ENCODE measurements at regions not wholly inside any gene's neighbourhood (a gene's known extent, or its start where the extent isn't known, plus 50 kb on each side); places are given as distances from the start of the nearest gene placed in this dataset.

- DNase-seq (no peak), ATAC-seq (replicated peaks) (no peak)
- Mint-ChIP-seq H3K36me3 (ENCODE audit: insufficient read depth) (no peaks in the 10 kb centered on the region), H3K27me3 (no peaks in the 10 kb centered on the region), H3K27ac (no peak overlapping the region), H3K4me3 (no peak overlapping the region), H3K9me3 (no peaks in the 10 kb centered on the region), H3K4me1 (ENCODE audit: low read depth in 2 of 2) (no peaks in the 10 kb centered on the region)
These were observed 271.8 kb upstream of the FANCL start for GRCh38 chr2:58512878-58513277.

DNA sequence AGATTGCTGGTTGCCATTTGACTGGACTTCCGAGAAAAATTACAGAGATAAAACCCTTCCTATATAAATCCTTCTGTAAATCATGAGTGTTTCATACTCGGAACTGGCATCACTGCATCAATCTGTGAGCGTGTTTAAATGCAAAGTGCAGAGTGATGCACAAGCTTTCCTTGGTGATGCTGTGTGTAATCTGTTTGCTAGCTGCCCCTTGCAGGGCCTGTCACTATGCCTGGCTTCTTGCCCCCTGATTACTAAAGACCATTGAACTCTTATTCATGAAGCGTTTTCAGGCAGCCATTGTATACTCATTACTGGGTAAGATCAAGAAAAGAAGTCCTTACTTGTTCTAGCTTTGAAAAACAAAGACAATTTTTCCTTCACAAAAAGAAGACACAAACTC is 266.9 kb upstream of the FANCL start:
- Mint-ChIP-seq H3K36me3 (ENCODE audit: insufficient read depth) (no peaks in the 10 kb centered on the region), H3K27me3 (no peaks in the 10 kb centered on the region), H3K4me1 (ENCODE audit: low read depth in 2 of 2) (no peaks in the 10 kb centered on the region), H3K4me3 (no peak overlapping the region), H3K27ac (no peak overlapping the region), H3K9me3 (no peaks in the 10 kb centered on the region)
- ATAC-seq (replicated peaks) (no peak), DNase-seq (no peak)

- no peaks in the 10 kb centered on the region for H3K36me3 Mint-ChIP-seq (ENCODE audit: insufficient read depth)
- no peak overlapping the region for H3K27ac Mint-ChIP-seq
- DNase-seq (no peak), ATAC-seq (replicated peaks) (no peak)
- no peak overlapping the region for H3K4me3 Mint-ChIP-seq
- H3K27me3 Mint-ChIP-seq, result no peaks in the 10 kb centered on the region
- no peaks in the 10 kb centered on the region for H3K9me3 Mint-ChIP-seq
- no peaks in the 10 kb centered on the region for H3K4me1 Mint-ChIP-seq (ENCODE audit: low read depth in 2 of 2)
These were observed 262.8 kb upstream of the FANCL start for GRCh38 chr2:58503918-58504317.

- Mint-ChIP-seq H3K36me3 (ENCODE audit: insufficient read depth) (no peaks in the 10 kb centered on the region), H3K27ac (no peak overlapping the region)
- no peak for DNase-seq
These were observed 261.8 kb upstream of the FANCL start for GRCh38 chr2:58502931-58503330.

DNA sequence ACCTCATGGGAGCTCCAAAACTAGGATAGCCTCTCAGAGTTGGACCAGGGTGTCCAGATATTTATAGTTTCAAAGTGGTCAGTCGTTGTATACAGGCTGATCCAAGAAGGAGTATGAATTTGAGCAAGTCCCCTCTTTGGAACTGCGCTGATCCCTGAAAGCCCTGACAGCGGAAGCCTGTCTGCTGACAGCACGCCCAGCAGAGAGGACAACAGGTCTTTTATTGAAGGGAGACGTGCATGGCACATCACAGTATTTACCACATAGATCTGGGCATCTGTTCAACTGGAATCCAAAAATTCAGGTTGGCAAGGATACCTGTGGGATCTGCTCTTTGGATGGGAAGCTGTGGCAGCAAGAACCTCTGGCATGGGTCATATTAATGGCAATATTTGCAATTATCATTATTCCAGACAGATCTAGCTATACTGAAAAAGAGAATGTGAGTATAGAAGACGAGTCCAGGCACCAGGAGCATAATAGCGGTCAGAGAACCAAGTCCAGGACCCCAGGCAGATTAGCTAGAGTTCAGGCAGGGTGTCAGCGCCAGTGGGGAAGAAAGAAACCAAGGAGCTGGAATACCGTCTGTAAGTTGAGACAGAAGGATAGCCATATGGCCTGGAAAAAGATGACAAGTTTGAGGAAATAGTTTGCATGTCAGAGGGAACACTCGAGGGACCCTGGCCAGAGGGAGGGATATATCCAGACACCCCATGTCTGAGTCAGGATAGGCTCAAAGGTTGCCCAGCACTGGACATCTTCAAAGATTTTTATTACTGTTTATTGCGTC is 260.4 kb upstream of the FANCL start:
- no peak for ATAC-seq (replicated peaks)
- no peaks in the 10 kb centered on the region for H3K9me3 Mint-ChIP-seq
- no peaks in the 10 kb centered on the region for H3K36me3 Mint-ChIP-seq (ENCODE audit: insufficient read depth)
- no peak for DNase-seq
- H3K27ac Mint-ChIP-seq, result no peak overlapping the region
- H3K4me3 Mint-ChIP-seq, result no peak overlapping the region
- no peaks in the 10 kb centered on the region for H3K27me3 Mint-ChIP-seq
- no peaks in the 10 kb centered on the region for H3K4me1 Mint-ChIP-seq (ENCODE audit: low read depth in 2 of 2)

More at GRCh38 chr2:58502931-58503330, 261.8 kb upstream of the FANCL start:
- Mint-ChIP-seq H3K27me3 (no peaks in the 10 kb centered on the region), H3K4me1 (ENCODE audit: low read depth in 2 of 2) (no peaks in the 10 kb centered on the region), H3K4me3 (no peak overlapping the region), H3K9me3 (no peaks in the 10 kb centered on the region)
- ATAC-seq (replicated peaks), result no peak

DNA sequence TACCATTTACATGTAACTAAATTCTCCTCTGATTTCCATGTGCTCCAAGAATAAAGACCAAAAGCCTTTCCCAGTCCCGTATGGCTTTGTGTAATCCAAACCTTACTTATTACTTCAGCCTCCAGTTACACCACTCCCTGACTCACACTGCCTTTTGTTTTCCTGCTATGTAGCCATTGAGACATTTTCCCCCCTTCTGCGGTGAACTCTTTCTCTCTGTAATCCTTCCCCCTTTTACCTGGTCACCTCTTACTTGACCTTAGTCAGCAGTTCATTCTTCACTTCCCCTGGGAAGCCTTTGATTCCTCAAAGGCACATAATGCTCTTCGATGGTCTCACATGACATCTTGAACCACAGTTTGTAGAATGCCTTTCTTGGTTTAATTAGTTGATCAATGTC is 256.0 kb upstream of the FANCL start:
- ATAC-seq (replicated peaks) (no peak), DNase-seq (no peak)
- Mint-ChIP-seq H3K4me1 (ENCODE audit: low read depth in 2 of 2) (no peaks in the 10 kb centered on the region), H3K9me3 (no peaks in the 10 kb centered on the region), H3K27me3 (no peaks in the 10 kb centered on the region), H3K36me3 (ENCODE audit: insufficient read depth) (no peaks in the 10 kb centered on the region), H3K27ac (no peak overlapping the region), H3K4me3 (no peak overlapping the region)

DNA sequence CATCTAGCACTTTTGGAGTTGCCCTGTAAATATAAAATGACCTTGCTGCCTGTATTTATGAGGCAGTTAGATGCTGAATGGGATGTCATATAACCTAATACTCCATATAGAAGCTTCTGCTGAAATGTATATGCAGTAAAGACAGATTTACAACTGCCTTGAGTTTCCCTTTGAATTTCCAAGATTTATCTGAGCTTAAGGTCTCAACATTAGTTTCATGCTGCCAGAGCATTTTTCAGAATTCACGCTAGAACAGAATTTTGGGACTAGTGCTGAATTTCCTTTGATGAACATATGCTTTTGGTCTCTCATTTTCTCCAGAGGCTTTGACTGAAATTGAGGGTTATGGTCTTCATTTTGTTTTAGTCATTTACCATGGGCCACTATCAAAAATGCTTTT is 254.7 kb upstream of the FANCL start:
- Mint-ChIP-seq H3K27ac (no peak overlapping the region), H3K4me3 (no peak overlapping the region), H3K4me1 (ENCODE audit: low read depth in 2 of 2) (no peaks in the 10 kb centered on the region), H3K27me3 (no peaks in the 10 kb centered on the region), H3K36me3 (ENCODE audit: insufficient read depth) (no peaks in the 10 kb centered on the region), H3K9me3 (no peaks in the 10 kb centered on the region)
- ATAC-seq (replicated peaks) (no peak), DNase-seq (no peak)

GRCh38 chr2:58494071-58494501 is 253.0 kb upstream of the FANCL start:
- Mint-ChIP-seq H3K27me3 (no peaks in the 10 kb centered on the region), H3K9me3 (no peaks in the 10 kb centered on the region), H3K27ac (no peak overlapping the region), H3K36me3 (ENCODE audit: insufficient read depth) (no peaks in the 10 kb centered on the region), H3K4me3 (no peak overlapping the region), H3K4me1 (ENCODE audit: low read depth in 2 of 2) (no peaks in the 10 kb centered on the region)
- no peak for DNase-seq
- ATAC-seq (replicated peaks), result no peak

GRCh38 chr2:58484629-58485028 is 243.5 kb upstream of the FANCL start:
- no peaks in the 10 kb centered on the region for H3K9me3 Mint-ChIP-seq
- ATAC-seq (replicated peaks) (no peak), DNase-seq (no peak)
- no peaks in the 10 kb centered on the region for H3K36me3 Mint-ChIP-seq (ENCODE audit: insufficient read depth)
- no peaks in the 10 kb centered on the region for H3K4me1 Mint-ChIP-seq (ENCODE audit: low read depth in 2 of 2)
- no peak overlapping the region for H3K27ac Mint-ChIP-seq
- H3K4me3 Mint-ChIP-seq, result no peak overlapping the region
- H3K27me3 Mint-ChIP-seq, result peaks cover 0 to 8% of the 10 kb centered on the region in 2 donors

GRCh38 chr2:58484221-58484620 is 243.1 kb upstream of the FANCL start:
- ATAC-seq (replicated peaks) (no peak), DNase-seq (no peak)
- no peaks in the 10 kb centered on the region for H3K9me3 Mint-ChIP-seq
- no peak overlapping the region for H3K27ac Mint-ChIP-seq
- no peaks in the 10 kb centered on the region for H3K4me1 Mint-ChIP-seq (ENCODE audit: low read depth in 2 of 2)
- H3K27me3 Mint-ChIP-seq, result peaks cover 0 to 8% of the 10 kb centered on the region in 2 donors
- H3K4me3 Mint-ChIP-seq, result no peak overlapping the region
- H3K36me3 Mint-ChIP-seq (ENCODE audit: insufficient read depth), result no peaks in the 10 kb centered on the region

GRCh38 chr2:58483307-58483706 is 242.2 kb upstream of the FANCL start:
- H3K4me3 Mint-ChIP-seq, result no peak overlapping the region
- H3K9me3 Mint-ChIP-seq, result no peaks in the 10 kb centered on the region
- DNase-seq (no peak), ATAC-seq (replicated peaks) (no peak)
- no peaks in the 10 kb centered on the region for H3K36me3 Mint-ChIP-seq (ENCODE audit: insufficient read depth)
- H3K27me3 Mint-ChIP-seq, result peaks cover 0 to 8% of the 10 kb centered on the region in 2 donors
- no peak overlapping the region for H3K27ac Mint-ChIP-seq
- no peaks in the 10 kb centered on the region for H3K4me1 Mint-ChIP-seq (ENCODE audit: low read depth in 2 of 2)

GRCh38 chr2:58481670-58482069 is 240.5 kb upstream of the FANCL start:
- Mint-ChIP-seq H3K27ac (no peak overlapping the region), H3K27me3 (peaks cover 0 to 8% of the 10 kb centered on the region in 2 donors), H3K9me3 (no peaks in the 10 kb centered on the region), H3K4me1 (ENCODE audit: low read depth in 2 of 2) (no peaks in the 10 kb centered on the region), H3K4me3 (no peak overlapping the region), H3K36me3 (ENCODE audit: insufficient read depth) (no peaks in the 10 kb centered on the region)
- no peak for ATAC-seq (replicated peaks)
- DNase-seq, result no peak

DNA sequence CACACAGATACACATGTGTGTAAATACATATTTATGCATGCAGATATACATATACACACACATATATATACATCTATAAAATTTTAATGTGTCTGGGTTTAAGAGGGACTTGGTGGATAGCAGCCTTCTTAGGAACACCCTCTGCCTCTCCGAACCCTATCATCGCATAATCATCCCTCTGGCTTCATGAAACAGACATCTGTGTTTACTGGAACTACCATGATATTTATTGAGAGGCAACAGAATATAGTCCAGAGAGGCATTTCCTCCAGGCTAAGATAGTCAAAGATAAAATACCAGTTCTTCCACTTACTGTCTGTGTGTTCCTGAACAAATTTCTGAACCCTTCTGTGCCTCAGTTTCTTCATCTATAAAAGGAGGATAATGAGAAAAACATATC is 239.0 kb upstream of the FANCL start:
- Mint-ChIP-seq H3K36me3 (ENCODE audit: insufficient read depth) (no peaks in the 10 kb centered on the region), H3K27me3 (peaks cover 0 to 8% of the 10 kb centered on the region in 2 donors), H3K9me3 (no peaks in the 10 kb centered on the region), H3K4me1 (ENCODE audit: low read depth in 2 of 2) (no peaks in the 10 kb centered on the region), H3K27ac (no peak overlapping the region), H3K4me3 (no peak overlapping the region)
- ATAC-seq (replicated peaks), result no peak
- DNase-seq, result no peak

GRCh38 chr2:58479535-58480140 is 238.5 kb upstream of the FANCL start:
- Mint-ChIP-seq H3K4me1 (ENCODE audit: low read depth in 2 of 2) (no peaks in the 10 kb centered on the region), H3K9me3 (no peaks in the 10 kb centered on the region), H3K36me3 (ENCODE audit: insufficient read depth) (no peaks in the 10 kb centered on the region), H3K27me3 (peaks cover 0 to 8% of the 10 kb centered on the region in 2 donors), H3K4me3 (no peak overlapping the region), H3K27ac (no peak overlapping the region)
- no peak for DNase-seq
- ATAC-seq (replicated peaks), result no peak
